DMS 273 (cell line): ENCODE measurements at regions not wholly inside any gene's neighbourhood (a gene's known extent, or its start where the extent isn't known, plus 50 kb on each side); places are given as distances from the start of the nearest gene placed in this dataset.
"Not testable (repeated sequence)": the region's sequence is repeated elsewhere in the genome, so short reads cannot be mapped to it uniquely, and the experiment has no call there.

Experiments used
- DNase-seq: peaks from one replicate; lab custom pipeline; 2025; ENCODE audit not compliant: unreplicated experiment; lab: John Stamatoyannopoulos, UW

GRCh38 chr20:57812632-57813031, 102.8 kb upstream of the PMEPA1 start:
- DNase-seq = not testable (repeated sequence)

GRCh38 chr20:57811374-57812020, 101.7 kb upstream of the PMEPA1 start:
- DNase-seq = no peak

GRCh38 chr20:57810511-57811373, 100.9 kb upstream of the PMEPA1 start:
- no peak for DNase-seq

GRCh38 chr20:57809661-57810172, 99.9 kb upstream of the PMEPA1 start:
- DNase-seq = no peak

- DNase-seq = no peak
Observed at GRCh38 chr20:57809149-57809548, 99.3 kb upstream of the PMEPA1 start.

- DNase-seq = no peak
Observed at GRCh38 chr20:57808264-57809070, 98.7 kb upstream of the PMEPA1 start.

- no peak for DNase-seq
Observed at GRCh38 chr20:57807401-57808263, 97.8 kb upstream of the PMEPA1 start.

GRCh38 chr20:57806975-57807374, 97.2 kb upstream of the PMEPA1 start:
- no peak for DNase-seq

GRCh38 chr20:57806476-57806875, 96.7 kb upstream of the PMEPA1 start:
- DNase-seq = no peak

- DNase-seq = no peak
Observed at GRCh38 chr20:57805747-57806146, 95.9 kb upstream of the PMEPA1 start.

GRCh38 chr20:57804470-57805250, 94.8 kb upstream of the PMEPA1 start:
- no peak for DNase-seq

GRCh38 chr20:57803508-57804005, 93.7 kb upstream of the PMEPA1 start:
- no peak for DNase-seq

- no peak for DNase-seq
Observed at GRCh38 chr20:57802765-57803507, 93.1 kb upstream of the PMEPA1 start.

- DNase-seq = no peak
Observed at GRCh38 chr20:57801581-57801980, 91.8 kb upstream of the PMEPA1 start.

- no peak for DNase-seq
Observed at GRCh38 chr20:57800791-57801430, 91.1 kb upstream of the PMEPA1 start.

GRCh38 chr20:57797401-57797800, 87.6 kb upstream of the PMEPA1 start:
- no peak for DNase-seq

- no peak for DNase-seq
Observed at GRCh38 chr20:57795977-57796560, 86.3 kb upstream of the PMEPA1 start.

- no peak for DNase-seq
Observed at GRCh38 chr20:57795342-57795697, 85.5 kb upstream of the PMEPA1 start.
